Keratinocyte (primary cell): ENCODE measurements at regions not wholly inside any gene's neighbourhood (a gene's known extent, or its start where the extent isn't known, plus 50 kb on each side); places are given as distances from the start of the nearest gene placed in this dataset.

ENCODE experiments used
- DNase-seq: peaks from one replicate; pipeline ENCODE4 v3.0.0-alpha.2; 2011; ENCODE audit warnings: low read depth, missing footprints, low spot score
- FAIRE-seq: peaks from 2 replicates; lab custom pipeline; 2011; peaks lifted over from hg19 to GRCh38; lab: Jason Lieb, UNC
- H2AFZ ChIP-seq: 2 replicates; pipeline ENCODE4 v1.6.0; 2012; ENCODE audit warnings: low read length, control low read depth, inconsistent platforms; ENCODE audit not compliant: control insufficient read depth
- H3K27ac ChIP-seq: 2 replicates; pipeline ENCODE4 v1.5.1; 2011; ENCODE audit warnings: low read length; ENCODE audit not compliant: control insufficient read depth, insufficient read depth
- H3K27me3 ChIP-seq: 3 replicates; pipeline ENCODE4 v1.6.0; 2011; ENCODE audit warnings: low read length; ENCODE audit not compliant: control insufficient read depth, insufficient read depth; ENCODE audit errors: extremely low read depth
- H3K36me3 ChIP-seq, 2 experiments: 2 replicates in 1 of 2; 3 replicates in 1 of 2; pipeline ENCODE4 v1.5.1; 2011; ENCODE audit warnings: low read length in 2 of 2, mild to moderate bottlenecking in 1 of 2; ENCODE audit not compliant: control insufficient read depth in 2 of 2, insufficient read depth in 2 of 2; ENCODE audit errors: extremely low read depth in 1 of 2
- H3K4me1 ChIP-seq: 3 replicates; pipeline ENCODE4 v1.5.1; 2011; ENCODE audit warnings: low read length; ENCODE audit not compliant: control insufficient read depth, insufficient read depth; ENCODE audit errors: extremely low read depth
- H3K4me2 ChIP-seq: 3 replicates; pipeline ENCODE4 v1.6.0; 2011; ENCODE audit warnings: low read depth, low read length; ENCODE audit not compliant: control insufficient read depth, insufficient read depth; ENCODE audit errors: extremely low read depth
- H3K4me3 ChIP-seq, 3 experiments: fragments of 200-600 bp in 1 of 3; sonication (generic) in 1 of 3; 2 replicates in 2 of 3; 3 replicates in 1 of 3; pipeline ENCODE4 v1.5.1; 2011 to 2016; ENCODE audit warnings: low read length in 3 of 3, mild to moderate bottlenecking in 3 of 3, control low read depth in 2 of 3, inconsistent platforms in 1 of 3, low read depth in 1 of 3, mixed read lengths in 1 of 3, mixed run types in 1 of 3, moderate library complexity in 1 of 3; ENCODE audit not compliant: control insufficient read depth in 2 of 3, insufficient read depth in 2 of 3; ENCODE audit errors: extremely low read depth in 1 of 3
- H3K79me2 ChIP-seq: 2 replicates; pipeline ENCODE4 v1.6.0; 2012; ENCODE audit warnings: low read length; ENCODE audit not compliant: control insufficient read depth, insufficient read depth
- H3K9ac ChIP-seq: 3 replicates; pipeline ENCODE4 v1.6.0; 2011; ENCODE audit warnings: low read length; ENCODE audit not compliant: control insufficient read depth, insufficient read depth; ENCODE audit errors: extremely low read depth
- H3K9me1 ChIP-seq: 3 replicates; pipeline ENCODE4 v1.6.0; 2011; ENCODE audit warnings: low read length; ENCODE audit not compliant: control insufficient read depth, insufficient read depth; ENCODE audit errors: extremely low read depth
- H3K9me3 ChIP-seq: 2 replicates; pipeline ENCODE4 v1.5.1; 2012; ENCODE audit warnings: low read depth, low read length; ENCODE audit not compliant: control insufficient read depth
- H4K20me1 ChIP-seq: 3 replicates; pipeline ENCODE4 v1.6.0; 2011; ENCODE audit warnings: low read length; ENCODE audit not compliant: control insufficient read depth, insufficient read depth; ENCODE audit errors: extremely low read depth
- EZH2 ChIP-seq: IDR thresholded peaks from one replicate; pipeline ENCODE4 v1.6.1; 2012; ENCODE audit warnings: inconsistent platforms, mild to moderate bottlenecking, low read length, moderate library complexity
- dilution Hi-C: fragments of 300-500 bp; cut with MboI; formaldehyde crosslinking; loops from one replicate; pipeline ENCODE4 v1.7.0; 2020; ENCODE audit warnings: low sequenced_read_pairs; ENCODE audit not compliant: extremely low pct_ligation_motif_present
- TF ChIP-seq, protein P1 (sequence below), 3 experiments: IDR thresholded peaks in 1 of 3; conservative IDR thresholded peaks in 1 of 3; optimal IDR thresholded peaks in 1 of 3; 2 replicates in 2 of 3; 3 replicates in 1 of 3; pipeline versions ENCODE3 to v1.5.1; 2011; ENCODE audit warnings: low read length in 3 of 3, mild to moderate bottlenecking in 3 of 3, moderate library complexity in 2 of 3, control low read depth in 1 of 3, inconsistent platforms in 1 of 3; ENCODE audit not compliant: insufficient read depth in 2 of 3; ENCODE audit errors: extremely low read depth in 1 of 3

DNA sequence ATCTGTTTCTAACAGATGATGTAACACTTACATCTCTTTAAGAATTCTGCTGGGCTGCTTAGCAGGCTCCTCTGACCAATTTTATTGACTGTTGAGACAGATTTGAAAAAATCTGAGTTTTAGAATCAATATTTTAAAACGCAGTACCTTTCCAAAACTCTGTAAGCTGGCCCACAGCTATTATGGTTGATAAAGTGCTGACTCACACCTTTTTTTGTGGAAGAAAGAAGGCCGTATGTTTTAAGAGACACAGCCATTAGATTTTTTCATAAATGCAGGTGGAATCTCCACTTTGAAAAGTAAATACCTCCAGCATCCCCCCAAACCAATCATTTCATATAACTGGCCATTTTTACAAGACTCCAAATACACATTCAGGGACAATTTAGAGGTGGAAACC is 82.2 kb downstream of the TBXT start:
- Histone ChIP-seq H3K4me3 (no peak overlapping the region), H3K36me3 (no peaks in the 10 kb centered on the region), H3K79me2 (no peaks in the 10 kb centered on the region), H4K20me1 (no peaks in the 10 kb centered on the region), H3K27ac (no peak overlapping the region), H3K27me3 (no peaks in the 10 kb centered on the region), H3K4me1 (no peaks in the 10 kb centered on the region), H3K9me3 (no peaks in the 10 kb centered on the region), H3K9ac (no peak overlapping the region), H3K4me2 (no peak overlapping the region), H2AFZ (no peak overlapping the region), H3K9me1 (no peaks in the 10 kb centered on the region)
- DNase-seq (no peak), FAIRE-seq (no peak)
- TF ChIP-seq, protein P1, sequence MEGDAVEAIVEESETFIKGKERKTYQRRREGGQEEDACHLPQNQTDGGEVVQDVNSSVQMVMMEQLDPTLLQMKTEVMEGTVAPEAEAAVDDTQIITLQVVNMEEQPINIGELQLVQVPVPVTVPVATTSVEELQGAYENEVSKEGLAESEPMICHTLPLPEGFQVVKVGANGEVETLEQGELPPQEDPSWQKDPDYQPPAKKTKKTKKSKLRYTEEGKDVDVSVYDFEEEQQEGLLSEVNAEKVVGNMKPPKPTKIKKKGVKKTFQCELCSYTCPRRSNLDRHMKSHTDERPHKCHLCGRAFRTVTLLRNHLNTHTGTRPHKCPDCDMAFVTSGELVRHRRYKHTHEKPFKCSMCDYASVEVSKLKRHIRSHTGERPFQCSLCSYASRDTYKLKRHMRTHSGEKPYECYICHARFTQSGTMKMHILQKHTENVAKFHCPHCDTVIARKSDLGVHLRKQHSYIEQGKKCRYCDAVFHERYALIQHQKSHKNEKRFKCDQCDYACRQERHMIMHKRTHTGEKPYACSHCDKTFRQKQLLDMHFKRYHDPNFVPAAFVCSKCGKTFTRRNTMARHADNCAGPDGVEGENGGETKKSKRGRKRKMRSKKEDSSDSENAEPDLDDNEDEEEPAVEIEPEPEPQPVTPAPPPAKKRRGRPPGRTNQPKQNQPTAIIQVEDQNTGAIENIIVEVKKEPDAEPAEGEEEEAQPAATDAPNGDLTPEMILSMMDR (optimal IDR thresholded peaks at IDR 0.05 in 1 of 3, IDR thresholded peaks at IDR 0.05 in 1 of 3, conservative IDR thresholded peaks at IDR 0.05 in 1 of 3; ENCODE audit: extremely low read depth in 1 of 3, insufficient read depth in 2 of 3, low read length in 3 of 3) = no peak
- TF ChIP-seq EZH2 = no peak
- dilution Hi-C loops = no loop called here

DNA sequence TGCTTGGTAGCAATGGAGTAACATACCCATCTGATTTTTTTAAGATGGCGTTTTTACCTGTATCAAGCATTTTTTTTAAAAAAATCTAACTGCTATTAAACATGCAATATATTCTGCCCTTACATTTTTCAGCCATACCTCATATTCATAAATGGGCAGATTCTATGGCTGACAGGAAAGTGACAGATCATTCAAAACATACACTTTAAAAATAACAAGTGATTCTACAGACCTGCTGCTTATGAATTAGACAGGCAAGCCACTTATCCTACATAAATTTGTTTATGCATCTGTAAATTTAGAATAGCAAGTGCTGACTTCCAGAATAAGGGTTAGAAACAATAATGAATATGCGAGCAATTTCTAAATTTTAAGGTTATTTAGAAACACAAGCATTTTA is 82.7 kb downstream of the TBXT start:
- DNase-seq (no peak), FAIRE-seq (no peak)
- Histone ChIP-seq H4K20me1 (no peaks in the 10 kb centered on the region), H3K4me3 (no peak overlapping the region), H3K4me2 (no peak overlapping the region), H3K9me1 (no peaks in the 10 kb centered on the region), H3K27me3 (no peaks in the 10 kb centered on the region), H3K4me1 (no peaks in the 10 kb centered on the region), H3K36me3 (no peaks in the 10 kb centered on the region), H3K9ac (no peak overlapping the region), H3K9me3 (no peaks in the 10 kb centered on the region), H2AFZ (no peak overlapping the region), H3K27ac (no peak overlapping the region), H3K79me2 (no peaks in the 10 kb centered on the region)
- dilution Hi-C loops = no loop called here
- TF ChIP-seq EZH2 = no peak
- TF ChIP-seq, protein P1 (optimal IDR thresholded peaks at IDR 0.05 in 1 of 3, IDR thresholded peaks at IDR 0.05 in 1 of 3, conservative IDR thresholded peaks at IDR 0.05 in 1 of 3; ENCODE audit: extremely low read depth in 1 of 3, insufficient read depth in 2 of 3, low read length in 3 of 3) = no peak
